HK-2 (cell line): ENCODE measurements at regions not wholly inside any gene's neighbourhood (a gene's known extent, or its start where the extent isn't known, plus 50 kb on each side); places are given as distances from the start of the nearest gene placed in this dataset.
"Not testable (repeated sequence)": the region's sequence is repeated elsewhere in the genome, so short reads cannot be mapped to it uniquely, and the experiment has no call there.

Experiments used
- DNase-seq: peaks from one replicate; pipeline ENCODE4 v3.0.0-alpha.2; 2018; ENCODE audit not compliant: unreplicated experiment

DNA sequence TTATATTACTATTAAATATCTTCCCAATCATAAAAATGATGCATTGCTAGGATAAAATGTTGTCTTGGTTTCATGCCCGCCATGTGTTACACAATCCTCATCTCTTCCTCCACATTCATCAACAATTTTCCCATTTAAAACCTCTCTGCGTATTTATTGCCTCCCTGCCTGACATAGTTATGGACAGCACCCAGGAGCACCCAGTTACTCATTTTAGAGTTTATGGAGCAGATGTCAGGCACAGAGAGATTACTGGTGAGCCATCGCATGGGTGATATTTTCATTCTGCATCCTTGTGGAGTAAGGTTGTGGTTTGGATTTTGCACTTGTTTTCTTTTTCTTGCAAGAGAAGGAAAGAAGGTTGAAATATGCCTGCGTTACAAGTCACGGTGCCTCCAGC lies 116.7 kb upstream of the NPAS2 start:
- DNase-seq: no peak

DNA sequence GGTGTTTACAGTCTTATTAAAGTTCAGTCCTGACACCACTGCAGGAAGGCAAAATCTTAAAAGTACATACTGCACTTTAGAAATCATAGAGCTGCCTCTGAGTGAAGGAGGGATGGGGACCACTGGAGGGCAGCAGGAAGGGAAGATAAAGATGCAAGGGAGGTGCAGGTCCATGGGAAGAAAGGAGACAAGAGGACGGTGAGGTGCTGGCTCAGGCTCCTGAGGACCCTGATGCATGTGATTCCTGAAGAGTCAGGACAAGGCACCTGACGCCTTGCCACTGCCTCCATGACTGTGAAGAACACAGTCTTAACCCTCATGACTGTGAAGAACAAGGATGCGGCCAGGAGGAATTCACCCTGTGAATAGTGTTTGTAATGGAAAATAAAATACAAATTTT lies 116.2 kb upstream of the NPAS2 start:
- no peak for DNase-seq

DNA sequence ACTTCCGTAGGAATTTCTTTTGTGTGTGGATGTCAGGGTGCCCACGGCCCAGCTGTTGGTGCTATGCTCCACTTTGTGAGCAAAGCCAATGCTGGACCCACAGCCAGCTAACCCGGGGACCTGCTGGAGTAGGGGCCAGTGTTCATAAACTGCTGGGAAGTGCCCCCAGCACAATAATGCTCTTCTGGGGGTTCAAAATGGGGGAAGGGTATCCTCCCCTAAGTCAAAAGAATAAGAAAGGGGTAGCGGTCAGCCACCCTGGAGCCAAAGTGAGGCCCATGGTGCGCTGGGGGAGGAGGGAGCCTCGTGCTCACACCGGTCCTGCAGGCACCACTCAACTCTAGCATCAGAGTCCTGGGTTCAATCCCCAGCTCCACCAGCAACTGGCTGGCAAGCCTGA lies 115.8 kb upstream of the NPAS2 start:
- DNase-seq: no peak

DNA sequence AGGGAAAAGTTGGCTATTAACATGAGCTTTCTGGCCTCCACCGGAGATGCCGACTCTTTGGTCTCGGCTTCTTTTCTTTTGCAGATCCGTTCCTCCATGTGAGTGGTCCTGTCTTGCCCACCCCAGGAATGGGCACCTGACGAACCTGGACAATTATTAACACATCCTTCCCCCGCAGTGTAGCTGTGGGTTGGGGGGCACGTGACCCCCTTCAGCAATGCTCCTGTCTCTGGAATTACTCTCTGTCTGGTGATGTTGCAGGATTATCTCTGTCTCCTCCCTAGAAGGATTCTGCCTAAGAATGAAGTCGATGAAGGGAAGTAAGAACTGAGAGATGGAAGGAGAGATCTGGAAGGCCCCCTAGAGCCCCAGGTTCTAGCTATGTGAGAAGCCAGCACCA lies 115.2 kb upstream of the NPAS2 start:
- DNase-seq: no peak

DNA sequence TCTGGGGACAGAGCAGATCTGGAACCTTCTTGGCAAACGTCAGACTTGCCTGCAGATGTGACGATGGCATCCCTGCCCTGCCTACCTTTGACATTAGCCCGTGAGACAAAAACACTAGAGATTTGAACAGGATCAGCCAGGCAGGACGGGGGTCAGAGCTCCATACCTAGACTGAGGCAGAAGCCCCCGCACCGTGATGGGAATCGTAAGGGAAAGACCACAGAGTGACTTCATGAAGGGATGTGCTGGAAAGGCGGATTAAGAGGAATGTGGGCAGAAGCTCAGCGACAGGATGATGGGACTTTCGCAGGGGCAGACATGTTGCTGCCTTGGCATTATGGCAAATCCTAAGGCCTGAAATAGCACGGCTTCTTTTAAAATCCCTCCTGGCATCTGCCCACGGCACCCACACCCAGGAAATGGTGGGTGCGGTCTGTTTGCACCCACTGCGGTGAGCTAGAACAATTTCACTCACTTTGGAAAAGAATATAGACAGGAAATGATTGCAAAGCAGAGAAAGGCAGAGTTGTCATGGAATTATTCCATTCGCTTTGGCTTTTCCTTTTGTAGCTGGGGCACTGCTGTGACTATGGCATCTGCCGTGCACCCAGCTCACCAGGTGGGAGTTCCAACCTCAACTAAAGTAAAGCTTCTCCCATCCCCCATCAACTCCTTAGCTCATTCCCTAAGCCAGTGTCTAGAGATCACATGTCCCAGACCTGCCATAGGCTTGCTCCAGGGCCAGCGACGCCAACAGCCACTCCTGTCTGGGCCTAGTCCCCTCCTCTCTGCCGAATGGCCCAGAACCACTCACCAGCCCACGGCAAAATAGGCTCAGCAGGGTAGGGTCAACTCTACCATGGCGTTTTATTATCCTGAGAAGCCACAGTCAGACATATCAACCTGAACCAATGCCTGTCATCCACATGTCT lies 112.7 kb upstream of the NPAS2 start:
- DNase-seq: no peak

DNA sequence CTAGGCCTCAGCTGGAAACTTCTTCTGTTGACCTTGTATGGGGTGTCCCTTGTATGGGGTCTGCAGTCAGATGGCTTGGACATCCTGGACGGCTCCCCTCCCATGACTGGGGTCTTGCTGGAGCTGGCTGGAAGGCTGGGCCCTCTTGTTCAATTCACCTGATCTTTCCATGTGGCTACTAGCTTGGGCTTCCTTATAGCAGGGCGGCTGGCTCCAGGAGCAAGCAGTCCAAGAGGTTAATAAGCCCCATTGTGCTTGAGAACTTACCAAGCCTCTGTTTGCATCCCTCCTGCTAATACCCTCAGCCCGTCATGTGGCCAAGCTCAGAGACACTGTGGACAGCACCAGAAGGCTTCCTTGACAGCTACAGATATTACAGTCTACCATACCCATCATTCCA lies 111.6 kb upstream of the NPAS2 start:
- DNase-seq: no peak

DNA sequence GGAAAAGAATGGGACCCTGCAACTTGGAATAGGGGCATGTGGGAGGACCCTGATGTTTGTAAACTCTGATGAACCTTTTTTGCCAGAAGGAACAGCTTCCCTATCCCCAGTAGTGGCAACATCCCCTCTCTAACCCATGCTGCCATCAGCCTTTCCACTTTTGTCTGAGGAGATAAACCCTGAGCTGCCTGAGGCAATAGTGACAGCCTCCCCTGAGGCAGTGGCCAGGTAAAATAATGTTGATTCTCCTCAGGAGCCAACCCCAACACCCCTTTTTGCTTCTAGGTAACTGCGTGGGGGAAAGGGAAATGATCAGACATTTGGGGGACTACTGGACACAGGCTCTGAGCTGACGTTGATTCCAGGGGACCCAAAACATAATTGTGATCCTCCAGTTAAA lies 106.8 kb upstream of the NPAS2 start:
- DNase-seq: no peak

DNA sequence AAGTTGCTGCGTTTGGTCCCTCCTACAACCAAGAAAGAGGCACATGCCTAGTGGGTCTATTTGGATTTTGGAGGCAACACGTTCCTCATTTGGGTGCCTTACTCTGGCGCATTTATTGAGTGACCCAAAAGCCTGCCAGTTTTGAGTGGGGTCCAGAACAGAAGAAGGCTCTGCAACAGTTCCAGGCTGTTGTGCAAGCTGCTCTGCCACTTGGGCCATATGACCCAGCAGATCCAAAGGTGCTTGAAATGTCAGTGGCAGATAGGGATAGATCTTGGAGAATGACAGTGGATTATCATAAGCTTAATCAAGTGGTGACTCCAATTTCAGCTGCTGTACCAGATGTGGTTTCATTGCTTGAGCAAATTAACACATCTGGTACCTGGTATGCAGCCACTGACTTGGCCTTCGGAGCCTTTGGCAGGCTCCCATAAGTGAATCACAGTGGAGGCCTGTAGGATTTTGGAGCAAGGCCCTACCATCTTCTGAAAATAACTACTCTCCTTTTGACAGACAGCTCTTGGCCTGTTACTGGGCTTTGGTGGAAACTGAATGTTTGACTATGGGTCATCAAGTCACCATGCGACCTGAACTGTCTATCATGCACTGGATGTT lies 105.4 kb upstream of the NPAS2 start:
- DNase-seq: not testable (repeated sequence)

DNA sequence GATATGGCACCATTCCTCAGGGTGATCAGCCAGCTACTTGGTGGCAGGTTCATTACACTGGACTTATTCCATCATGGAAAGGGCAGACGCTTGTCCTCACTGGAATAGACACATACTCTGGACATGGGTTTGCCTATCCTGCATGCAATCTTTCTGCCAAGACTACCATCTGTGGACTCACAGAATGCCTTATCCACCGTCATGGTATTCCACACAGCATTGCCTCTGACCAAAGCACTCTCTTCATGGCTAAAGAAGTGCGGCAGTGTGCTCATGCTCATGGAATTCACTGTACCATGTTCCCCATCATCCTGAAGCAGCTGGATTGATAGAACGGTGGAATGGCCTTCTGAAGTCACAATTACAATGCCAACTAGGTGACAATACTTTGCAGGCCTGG lies 104.1 kb upstream of the NPAS2 start:
- not testable (repeated sequence) for DNase-seq

DNA sequence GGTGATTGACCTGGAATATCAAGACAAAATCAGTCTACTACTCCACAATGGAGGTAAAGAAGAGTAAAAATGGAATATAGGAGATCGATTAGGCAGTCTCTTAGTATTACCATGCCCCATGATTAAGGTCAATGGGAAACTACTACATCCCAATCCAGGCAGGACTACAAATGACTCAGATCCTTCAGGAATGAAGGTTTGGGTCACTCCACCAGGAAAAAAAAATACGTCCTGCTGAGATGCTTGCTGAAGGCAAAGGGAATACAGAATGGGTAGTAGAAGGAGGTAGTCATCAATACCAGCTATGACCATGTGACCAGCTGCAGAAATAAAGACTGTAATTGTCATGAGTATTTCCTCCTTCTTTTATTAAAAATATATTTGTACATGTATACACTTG lies 103.4 kb upstream of the NPAS2 start:
- DNase-seq: no peak

DNA sequence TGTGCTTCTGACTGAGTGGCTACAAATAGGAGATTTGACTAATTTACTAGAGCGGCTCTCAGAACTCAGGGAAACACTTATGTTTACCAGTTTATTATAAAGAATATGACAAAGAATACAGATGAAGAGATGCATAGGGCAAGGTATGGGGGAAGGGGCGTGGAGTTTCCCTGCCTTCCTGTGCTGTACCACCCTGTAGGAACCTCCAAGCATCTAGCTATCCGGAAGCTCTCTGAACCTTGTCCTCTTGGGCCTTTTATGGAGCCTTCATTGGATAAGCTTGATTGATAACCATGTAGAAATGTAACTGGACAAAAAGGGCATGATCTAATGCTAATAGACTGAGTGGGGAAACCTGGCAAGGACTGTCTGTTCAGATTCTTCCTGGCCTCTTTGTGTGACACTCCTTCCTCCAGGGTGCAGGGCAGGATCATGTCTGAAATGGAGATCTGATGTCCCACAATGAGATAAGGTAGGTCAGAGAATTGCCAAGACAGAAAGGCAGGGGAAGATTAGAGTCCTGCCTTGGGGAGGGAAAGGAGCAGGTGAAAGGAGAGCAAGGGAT lies 101.8 kb upstream of the NPAS2 start:
- no peak for DNase-seq

DNA sequence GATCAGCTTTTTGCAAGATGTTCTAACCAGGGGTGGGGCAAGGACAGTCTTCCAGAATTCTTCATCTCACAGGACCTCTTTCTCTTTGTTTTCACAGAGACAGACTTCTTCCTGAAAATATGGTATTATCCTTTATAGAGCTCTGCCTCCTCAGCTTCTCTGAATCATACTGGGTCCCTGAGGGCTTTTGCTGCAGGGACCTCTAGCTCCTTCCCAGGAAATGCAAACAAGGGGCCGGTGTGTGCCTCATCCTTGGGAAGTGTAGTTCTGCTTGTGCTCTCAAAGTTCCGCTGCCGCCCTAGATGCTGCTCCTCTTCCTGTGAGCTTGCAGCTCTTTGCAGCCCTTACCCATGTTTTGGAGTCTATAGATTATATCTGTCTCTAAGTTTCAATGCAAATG lies 99.5 kb upstream of the NPAS2 start:
- DNase-seq: no peak

DNA sequence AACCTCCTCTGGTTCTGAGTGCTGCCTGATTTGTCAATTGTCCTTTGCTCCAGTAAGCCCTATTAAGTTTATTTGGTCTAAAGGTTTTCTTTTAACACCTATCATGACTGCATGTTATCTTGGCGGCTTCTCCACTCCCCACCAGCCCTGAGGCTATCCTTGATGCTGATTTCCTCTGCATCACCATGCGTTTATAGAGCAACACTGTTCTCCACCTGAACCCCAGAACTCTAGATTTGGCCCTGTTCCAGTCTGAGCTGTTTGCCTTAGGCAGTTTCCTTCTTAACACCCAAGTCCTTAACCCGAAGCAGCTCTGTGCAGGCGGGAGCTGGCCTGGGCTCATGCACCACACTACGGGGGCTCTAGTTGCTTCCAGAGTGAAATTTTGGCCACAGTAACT lies 98.2 kb upstream of the NPAS2 start:
- no peak for DNase-seq

DNA sequence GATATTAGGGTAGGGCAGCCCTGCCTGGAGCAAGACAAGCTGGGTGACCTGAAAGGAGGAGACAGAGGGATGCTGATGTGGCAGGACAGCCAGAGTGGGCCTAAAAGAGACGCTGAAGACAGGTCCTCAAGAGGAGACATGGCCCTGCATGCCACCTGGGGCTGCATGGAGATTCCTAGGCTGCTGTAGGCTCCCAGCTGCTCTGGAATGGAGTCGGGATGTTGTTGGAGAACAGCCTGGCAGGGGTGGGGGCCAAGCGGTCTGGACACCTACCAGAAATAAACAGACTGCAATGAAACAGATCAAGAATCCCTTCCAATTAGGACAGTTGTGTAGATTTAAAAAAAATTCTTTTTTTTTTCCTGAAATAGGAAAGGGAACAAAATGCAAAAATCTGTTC lies 97.8 kb upstream of the NPAS2 start:
- no peak for DNase-seq

DNA sequence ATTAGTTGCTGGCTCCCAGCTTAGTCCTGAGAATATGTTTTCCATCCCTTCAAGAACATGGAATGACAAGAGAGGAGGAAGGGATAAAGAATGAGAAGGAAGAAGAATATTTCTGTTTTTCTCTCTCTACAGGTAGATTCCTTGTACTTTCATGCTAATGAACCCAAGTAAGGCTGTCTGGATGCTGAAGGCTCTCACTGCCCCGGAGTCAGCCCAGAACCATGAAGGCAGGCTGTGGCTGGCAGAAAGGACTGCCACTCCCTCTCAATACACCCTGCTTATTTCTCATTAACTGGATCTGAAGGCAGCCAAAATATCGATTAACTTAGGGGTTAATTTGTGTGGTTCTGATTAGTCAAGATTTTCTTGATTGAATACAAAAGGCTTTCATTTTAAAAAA lies 93.1 kb upstream of the NPAS2 start:
- DNase-seq: no peak

DNA sequence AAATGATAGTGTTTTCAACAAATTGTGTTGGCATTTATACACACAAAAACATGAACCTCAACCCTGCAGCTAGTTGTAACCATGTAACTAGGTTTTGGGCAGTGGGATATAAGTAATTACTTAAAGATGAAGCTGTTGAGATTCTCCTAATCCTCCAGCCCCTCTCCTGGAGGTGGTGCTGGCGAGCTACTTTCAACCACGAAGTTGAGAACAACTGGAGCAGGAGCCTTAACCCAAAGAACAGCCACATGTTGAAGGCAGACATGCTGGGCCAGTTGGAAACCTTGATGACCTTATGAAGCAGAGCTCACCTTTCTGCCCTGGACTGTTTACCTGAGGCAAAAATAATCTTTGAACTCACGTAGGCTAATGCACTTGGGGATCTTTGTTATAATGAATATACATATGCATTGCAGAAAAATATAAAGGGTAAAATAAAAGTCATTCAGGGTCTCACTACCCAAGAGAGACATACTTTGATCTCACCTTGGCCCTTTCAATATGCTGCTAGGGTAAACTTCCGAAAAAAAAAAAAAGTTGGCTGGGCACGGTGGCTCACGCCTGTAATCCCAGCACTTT lies 89.6 kb upstream of the NPAS2 start:
- DNase-seq: peak; percentile 31

DNA sequence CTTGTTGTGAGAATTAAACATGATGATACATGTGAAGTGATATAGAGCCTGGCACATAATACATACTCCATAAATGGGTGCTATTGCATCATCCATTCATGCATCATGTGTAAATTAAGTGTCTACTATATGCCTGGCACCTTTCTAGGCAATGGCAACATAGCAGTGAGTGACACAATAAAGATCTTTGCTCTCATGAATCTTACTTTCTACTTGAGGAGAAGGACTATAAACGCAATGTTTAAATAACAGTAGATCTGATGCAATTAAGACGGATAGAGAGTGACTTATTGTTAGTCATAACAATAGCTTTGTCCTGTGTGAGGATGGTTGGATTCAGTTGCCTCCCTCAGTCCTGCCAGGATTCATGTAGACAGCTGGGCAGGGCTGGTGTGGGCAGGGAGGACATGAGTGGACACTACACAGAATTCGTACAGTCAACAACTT lies 88.4 kb upstream of the NPAS2 start:
- DNase-seq: no peak

DNA sequence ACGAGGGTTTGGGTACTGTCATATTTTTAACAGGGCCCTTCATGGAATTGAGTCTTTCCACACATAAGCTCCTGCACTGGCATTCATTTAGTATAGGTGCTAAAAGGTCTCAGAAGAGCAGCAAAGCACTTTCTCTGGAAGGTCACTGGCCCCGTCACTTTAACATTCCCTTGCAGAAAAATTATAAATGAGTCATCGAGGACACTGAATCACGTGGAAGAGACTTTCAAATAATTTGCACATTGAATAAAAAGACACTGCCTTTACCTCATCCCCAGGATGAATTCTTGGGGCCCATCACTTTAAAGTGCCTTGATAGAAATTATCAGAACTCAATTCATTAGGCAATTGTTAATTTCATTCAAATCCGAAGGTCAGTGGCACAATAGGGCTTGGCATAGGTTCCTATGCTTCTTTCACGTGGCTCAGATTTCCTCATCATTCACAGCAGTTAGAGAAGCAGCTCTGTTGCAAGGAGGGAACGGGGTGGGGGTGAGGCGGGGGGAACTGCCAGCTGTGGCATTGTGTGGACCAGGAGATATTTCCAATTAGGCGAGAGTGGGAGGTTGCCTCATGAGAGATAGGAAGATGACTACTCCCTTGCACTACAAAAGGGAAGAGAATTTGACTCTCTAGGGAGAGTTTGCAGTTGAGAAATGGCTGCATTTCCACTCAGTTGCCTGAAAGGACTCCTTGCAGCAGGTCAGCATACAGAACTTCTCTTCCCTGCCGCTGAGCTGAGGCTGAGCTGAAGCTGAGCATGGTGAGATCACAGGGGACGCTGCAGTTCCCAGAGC lies 86.3 kb upstream of the NPAS2 start:
- DNase-seq: no peak

DNA sequence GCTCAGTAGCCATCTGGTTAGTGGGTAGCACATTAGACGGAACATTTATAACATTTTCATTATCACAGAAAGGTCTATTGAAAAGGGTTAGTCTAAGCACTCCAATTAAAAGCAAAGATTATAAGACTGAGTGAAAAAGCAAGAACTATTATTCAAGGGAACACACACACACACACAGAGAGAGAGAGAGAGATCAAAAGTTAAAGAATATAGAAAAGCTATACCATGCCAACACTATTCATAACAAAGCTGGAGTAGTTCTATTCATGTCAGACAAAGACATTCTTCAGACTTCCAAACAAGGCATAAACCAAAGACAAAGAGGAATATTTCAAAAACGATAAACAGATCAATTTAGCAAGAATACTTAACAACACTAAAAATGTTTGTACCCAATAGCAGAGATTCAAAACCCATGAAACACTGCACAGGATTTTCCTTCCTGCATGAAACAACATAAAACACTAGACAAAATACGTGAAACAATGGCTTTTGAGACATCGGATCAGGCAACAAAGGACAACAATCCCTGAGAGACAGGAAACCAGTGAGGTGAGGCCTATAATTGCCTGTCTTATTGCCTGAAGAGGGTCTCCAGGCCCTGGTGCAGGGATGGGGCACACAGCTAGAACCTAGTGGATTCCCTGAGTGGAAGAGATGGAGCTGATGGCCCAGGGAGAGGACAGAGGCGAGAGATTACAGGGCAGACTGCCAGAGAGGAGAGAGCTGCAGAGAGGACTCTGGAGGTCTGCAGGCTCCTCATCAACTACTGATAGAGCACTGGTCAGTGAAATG lies 83.6 kb upstream of the NPAS2 start:
- no peak for DNase-seq

DNA sequence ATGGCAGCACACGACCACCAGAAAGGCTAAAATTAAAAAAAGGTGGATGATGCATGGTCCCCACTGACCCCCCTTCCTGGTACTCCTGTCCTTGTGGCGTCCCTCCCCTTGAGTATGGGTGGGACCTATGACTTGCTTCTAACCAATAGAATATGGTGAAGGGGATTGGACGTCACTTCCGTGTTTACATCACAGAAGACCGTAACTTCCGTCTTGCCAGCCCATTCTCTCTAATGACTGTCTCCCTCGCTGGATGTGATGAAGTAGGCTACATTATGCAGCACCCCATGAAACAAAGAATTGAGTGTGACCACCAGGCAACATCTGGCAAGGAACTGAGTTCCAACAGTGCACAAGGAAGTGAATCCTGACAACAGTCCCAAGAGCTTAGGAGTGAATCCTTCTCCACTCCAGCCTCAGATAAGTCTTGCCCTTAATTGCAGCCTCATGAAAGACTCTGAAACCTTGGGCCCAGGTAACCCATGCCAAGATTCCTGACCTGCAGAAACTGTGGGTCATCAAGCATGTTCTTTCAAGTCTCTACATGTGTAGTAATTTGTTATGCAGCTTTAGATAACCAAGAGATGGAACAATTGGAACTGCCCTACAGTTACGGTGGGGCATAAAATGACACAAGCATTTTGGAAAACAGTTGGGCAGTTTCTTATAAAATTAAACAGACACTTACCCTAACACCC lies 80.1 kb upstream of the NPAS2 start:
- DNase-seq: no peak
